ENCODE measurements at regions not wholly inside any gene's neighbourhood (a gene's known extent, or its start where the extent isn't known, plus 50 kb on each side); places are given as distances from the start of the nearest gene placed in this dataset.
"Not testable (repeated sequence)": the region's sequence is repeated elsewhere in the genome, so short reads cannot be mapped to it uniquely, and the experiment has no call there.

DNA sequence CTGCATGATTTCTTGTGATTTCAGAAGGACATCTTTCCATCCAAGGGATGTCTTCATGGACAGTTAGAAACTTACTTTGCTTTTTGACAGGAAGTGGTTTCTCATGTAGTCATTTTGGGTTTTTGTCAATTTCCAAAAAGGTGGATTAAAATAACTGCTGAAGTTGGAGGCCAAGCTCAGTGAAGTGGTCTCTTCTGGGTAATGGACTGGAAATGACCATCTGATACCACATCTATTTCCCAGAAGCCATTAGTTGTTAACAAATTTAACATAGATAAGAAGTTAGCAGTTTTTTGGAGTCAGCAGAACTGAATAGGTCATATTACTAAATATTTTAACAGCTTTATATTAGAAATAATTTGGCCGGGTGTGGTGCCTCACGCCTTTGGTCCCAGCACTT lies 86.2 kb upstream of the MYO10 start:
- no peaks in the 10 kb centered on the region for H3K9me3 ChIP-seq
- intact Hi-C loops (cut with DNase I) = no loop called here
- no peak for TF ChIP-seq CTCF (IDR thresholded peaks at IDR 0.05)
- DNase-seq = no peak
- H3K27ac ChIP-seq = no peak overlapping the region
- no peaks in the 10 kb centered on the region for H3K27me3 ChIP-seq (ENCODE audit: low read depth)
- no peak overlapping the region for H3K4me3 ChIP-seq
- ATAC-seq = no peak
- peaks cover 10% of the 10 kb centered on the region for H3K4me1 ChIP-seq
- no peaks in the 10 kb centered on the region for H3K36me3 ChIP-seq

DNA sequence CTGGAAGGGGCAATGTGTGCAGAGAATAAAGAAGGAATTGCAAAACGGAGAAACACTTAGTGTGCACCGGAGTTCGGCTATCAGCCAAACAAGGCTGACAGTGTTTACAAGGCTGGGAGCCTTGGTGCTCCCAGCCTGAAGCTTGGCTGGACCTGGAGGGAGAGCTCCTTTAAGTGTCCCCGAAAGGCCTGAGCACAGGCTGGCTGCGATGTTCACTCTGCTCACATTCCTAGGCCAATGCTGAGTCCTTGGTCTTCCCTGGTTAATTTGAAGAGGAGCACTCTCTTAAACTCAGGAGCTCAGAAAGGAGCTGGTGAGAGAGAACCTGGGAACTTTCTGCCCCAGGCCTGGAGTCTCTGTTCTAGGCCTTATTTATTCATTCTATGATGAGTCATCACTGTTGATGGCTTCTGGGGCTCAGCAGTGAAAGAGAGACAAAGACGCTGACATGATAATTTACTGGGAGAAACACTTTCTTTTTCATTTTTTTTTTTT lies 88.6 kb upstream of the MYO10 start:
- Histone ChIP-seq H3K36me3 (no peaks in the 10 kb centered on the region), H3K4me3 (no peak overlapping the region), H3K27ac (no peak overlapping the region), H3K27me3 (ENCODE audit: low read depth) (no peaks in the 10 kb centered on the region), H3K4me1 (peaks cover 10% of the 10 kb centered on the region), H3K9me3 (no peaks in the 10 kb centered on the region)
- intact Hi-C loops (cut with DNase I) = no loop called here
- no peak for DNase-seq
- ATAC-seq = no peak
- TF ChIP-seq CTCF (IDR thresholded peaks at IDR 0.05) = no peak

- ATAC-seq; H3K27me3 ChIP-seq (ENCODE audit: low read depth); DNase-seq; H3K9me3 ChIP-seq; H3K36me3 ChIP-seq; intact Hi-C loops (cut with DNase I); H3K4me1 ChIP-seq; H3K27ac ChIP-seq; H3K4me3 ChIP-seq: not testable (repeated sequence)
These were observed 95.7 kb upstream of the MYO10 start for GRCh38 chr5:17031659-17032277.

DNA sequence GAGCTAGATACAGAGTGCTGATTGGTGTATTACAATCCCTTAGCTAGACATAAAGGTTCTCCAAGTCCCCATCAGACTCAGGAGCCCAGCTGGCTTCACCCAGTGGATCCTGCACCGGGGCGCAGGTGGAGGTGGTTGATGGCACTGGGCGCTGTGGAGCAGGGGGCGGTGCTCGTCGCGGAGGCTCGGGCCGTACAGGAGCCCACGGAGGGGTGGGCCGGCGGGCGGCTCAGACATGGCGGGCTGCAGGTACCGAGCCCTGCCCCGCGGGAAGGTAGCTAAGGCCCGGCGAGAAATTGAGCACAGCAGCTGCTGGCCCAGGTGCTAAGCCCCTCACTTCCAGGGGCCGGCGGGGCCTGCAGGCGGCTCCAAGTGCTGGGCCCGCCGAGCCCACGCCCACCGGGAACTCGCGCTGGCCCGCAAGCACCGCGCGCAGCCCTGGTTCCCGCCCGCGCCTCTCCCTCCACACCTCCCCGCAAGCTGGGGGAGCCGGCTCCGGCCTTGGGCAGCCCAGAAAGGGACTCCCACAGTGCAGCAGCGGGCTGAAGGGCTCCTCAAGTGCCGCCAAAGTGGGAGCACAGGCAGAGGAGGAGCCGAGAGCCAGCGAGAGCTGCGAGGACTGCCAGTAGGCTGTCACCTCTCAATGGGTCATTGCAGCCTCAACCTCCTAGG lies 96.4 kb upstream of the MYO10 start:
- H3K4me3 ChIP-seq; H3K27me3 ChIP-seq (ENCODE audit: low read depth); intact Hi-C loops (cut with DNase I); H3K9me3 ChIP-seq; ATAC-seq; H3K36me3 ChIP-seq; H3K27ac ChIP-seq; DNase-seq; H3K4me1 ChIP-seq: not testable (repeated sequence)

DNA sequence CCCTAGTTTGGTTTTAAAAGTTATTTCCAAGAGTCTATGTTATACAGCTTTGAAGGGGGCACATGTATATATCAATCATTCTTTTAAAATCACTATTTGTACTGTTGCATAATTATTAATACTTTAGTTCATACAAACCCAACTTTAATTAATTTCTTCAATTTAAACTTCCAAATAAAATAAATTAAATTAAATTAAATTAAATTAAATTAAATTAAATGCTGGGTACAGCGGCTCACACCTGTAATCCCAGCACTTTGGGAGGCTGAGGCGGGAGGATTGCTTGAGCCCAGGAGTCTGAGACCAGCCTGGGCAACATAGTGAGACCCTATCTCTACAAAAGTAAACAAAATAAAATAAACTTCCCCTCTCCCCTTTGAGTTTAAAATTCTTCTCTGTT lies 98.9 kb upstream of the MYO10 start:
- H3K36me3 ChIP-seq; H3K27me3 ChIP-seq (ENCODE audit: low read depth); DNase-seq; H3K4me1 ChIP-seq; H3K4me3 ChIP-seq; H3K27ac ChIP-seq; ATAC-seq; H3K9me3 ChIP-seq; intact Hi-C loops (cut with DNase I): not testable (repeated sequence)

DNA sequence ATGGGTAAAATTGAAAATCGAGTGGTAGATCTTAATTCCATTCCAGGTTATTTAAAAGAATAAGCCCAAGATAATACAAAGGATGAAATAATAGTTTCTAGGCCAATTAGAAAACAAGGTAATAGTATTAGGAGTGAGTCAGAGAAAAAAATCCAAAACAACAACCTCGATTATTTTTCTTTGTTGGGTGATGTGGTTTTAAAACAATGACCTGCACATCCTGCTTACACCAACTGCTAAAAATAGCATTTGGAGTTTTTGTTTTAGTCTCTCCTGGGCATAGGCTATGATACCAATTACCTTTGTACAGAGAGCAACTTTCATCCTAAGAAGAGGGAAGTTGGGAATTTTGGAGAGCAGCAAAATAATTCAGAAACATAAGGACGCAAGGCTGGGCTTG lies 101.7 kb upstream of the MYO10 start:
- TF ChIP-seq CTCF (IDR thresholded peaks at IDR 0.05) = no peak
- ATAC-seq = no peak
- DNase-seq = no peak
- no peaks in the 10 kb centered on the region for H3K9me3 ChIP-seq
- no peak overlapping the region for H3K27ac ChIP-seq
- no peaks in the 10 kb centered on the region for H3K27me3 ChIP-seq (ENCODE audit: low read depth)
- no peak overlapping the region for H3K4me3 ChIP-seq
- no peaks in the 10 kb centered on the region for H3K4me1 ChIP-seq
- intact Hi-C loops (cut with DNase I) = no loop called here
- no peaks in the 10 kb centered on the region for H3K36me3 ChIP-seq

GRCh38 chr5:17039170-17039569 lies 103.1 kb upstream of the MYO10 start:
- intact Hi-C loops (cut with DNase I) = no loop called here
- no peaks in the 10 kb centered on the region for H3K4me1 ChIP-seq
- no peak for ATAC-seq
- H3K36me3 ChIP-seq = no peaks in the 10 kb centered on the region
- DNase-seq = no peak
- TF ChIP-seq CTCF (IDR thresholded peaks at IDR 0.05) = no peak
- no peak overlapping the region for H3K27ac ChIP-seq
- no peaks in the 10 kb centered on the region for H3K27me3 ChIP-seq (ENCODE audit: low read depth)
- H3K4me3 ChIP-seq = no peak overlapping the region
- no peaks in the 10 kb centered on the region for H3K9me3 ChIP-seq
